Stomach (tissue), 8 donors: ENCODE measurements at regions not wholly inside any gene's neighbourhood (a gene's known extent, or its start where the extent isn't known, plus 50 kb on each side); places are given as distances from the start of the nearest gene placed in this dataset.

ENCODE experiments used
- DNase-seq, 2 donors: peaks; one replicate each; pipeline versions ENCODE4 v3.0.0 to v3.0.0-alpha.2; 2013 to 2019
- H3K27ac ChIP-seq, 5 donors: fragments of 200-600 bp in 4 of 5; sonication (generic) in 4 of 5; one replicate each; pipeline ENCODE4 v1.5.1; 2013 to 2019; ENCODE audit warnings: mild to moderate bottlenecking in 1 of 5, moderate library complexity in 1 of 5
- H3K27me3 ChIP-seq, 3 donors: fragments of 200-600 bp; sonication (generic); one replicate each; pipeline ENCODE4 v1.5.1; 2017 to 2019; ENCODE audit warnings: mixed run types in 1 of 3
- H3K36me3 ChIP-seq, 4 donors: fragments of 200-600 bp; sonication (generic); 1 replicate in 3 of 4; 2 replicates in 1 of 4; pipeline ENCODE4 v1.5.1; 2016 to 2019
- H3K4me1 ChIP-seq, 4 donors: fragments of 200-600 bp; sonication (generic); one replicate each; pipeline ENCODE4 v1.5.1; 2016 to 2019
- H3K4me3 ChIP-seq, 4 donors: fragments of 200-600 bp; sonication (generic) in 3 of 4; one replicate each; pipeline ENCODE4 v1.5.1; 2016 to 2019; ENCODE audit warnings: mild to moderate bottlenecking in 1 of 4
- H3K9me3 ChIP-seq, 4 donors: fragments of 200-600 bp; sonication (generic); one replicate each; pipeline ENCODE4 v1.5.1; 2016 to 2019
- CTCF ChIP-seq, 7 experiments: fragments of 450-650 bp in 4 of 7; fragments of 200-600 bp in 3 of 7; sonication (generic) in 3 of 7; IDR thresholded peaks; one replicate each; pipeline ENCODE4 v1.5.1; 2016 to 2019; ENCODE audit warnings: antibody characterized with exemption in 7 of 7, control low read depth in 2 of 7, mild to moderate bottlenecking in 1 of 7
- EP300 ChIP-seq: sonication (generic); formaldehyde crosslinking; IDR thresholded peaks from one replicate; pipeline ENCODE4 v1.6.1; 2017; ENCODE audit warnings: antibody characterized with exemption
- POLR2A ChIP-seq, 4 donors: fragments of 450-650 bp; IDR thresholded peaks; one replicate each; pipeline ENCODE4 v1.6.1; 2016; ENCODE audit warnings: antibody characterized with exemption in 4 of 4, control low read depth in 2 of 4, mild to moderate bottlenecking in 1 of 4, moderate library complexity in 1 of 4
- POLR2AphosphoS5 ChIP-seq, 3 donors: sonication (generic); formaldehyde crosslinking; IDR thresholded peaks; one replicate each; pipeline ENCODE4 v1.6.1; 2016; ENCODE audit warnings: antibody characterized with exemption in 3 of 3
- WGBS, 5 donors: extraction: QIAGEN DNeasy Blood & Tissue Kit in 3 of 5; methylation state at CpG; one replicate each; pipeline versions ENCODE4 v1.1.5 to v1.1.7; 2013 to 2018; 5-methylcytosine and 5-hydroxymethylcytosine counted together
- intact Hi-C: fragments of 100-400 bp; cut with DNase I; formaldehyde crosslinking; loops from one replicate; pipeline ENCODE4 v1.15.1; 2023; ENCODE audit warnings: low total_unique reads
- donor health status: healthy with polysubstance abuse.
- donor health status: Bipolar disorder and iron deficiency.
- donor health status: healthy.

- no peaks in the 10 kb centered on the region for H3K9me3 ChIP-seq
- H3K4me3 ChIP-seq, result no peak overlapping the region
- H3K27me3 ChIP-seq, result no peaks in the 10 kb centered on the region
- H3K4me1 ChIP-seq, result no peaks in the 10 kb centered on the region
- H3K27ac ChIP-seq, result no peak overlapping the region
- H3K36me3 ChIP-seq, result no peaks in the 10 kb centered on the region
- peak in 1 of 2 donors; percentile 39 for DNase-seq
- intact Hi-C loops, result no loop called here
- TF ChIP-seq POLR2AphosphoS5 (IDR thresholded peaks at IDR 0.05), result no peak
- TF ChIP-seq CTCF (IDR thresholded peaks at IDR 0.05), result no peak
- TF ChIP-seq EP300, result no peak
- no peak for TF ChIP-seq POLR2A (IDR thresholded peaks at IDR 0.05)
- 82 to 91% (median 86%) methylated on average over 5 of the region's 5 CpGs for WGBS, 5 donors
Measured at GRCh38 chr18:55764386-55764785, 176.4 kb upstream of the TCF4 start.

DNA sequence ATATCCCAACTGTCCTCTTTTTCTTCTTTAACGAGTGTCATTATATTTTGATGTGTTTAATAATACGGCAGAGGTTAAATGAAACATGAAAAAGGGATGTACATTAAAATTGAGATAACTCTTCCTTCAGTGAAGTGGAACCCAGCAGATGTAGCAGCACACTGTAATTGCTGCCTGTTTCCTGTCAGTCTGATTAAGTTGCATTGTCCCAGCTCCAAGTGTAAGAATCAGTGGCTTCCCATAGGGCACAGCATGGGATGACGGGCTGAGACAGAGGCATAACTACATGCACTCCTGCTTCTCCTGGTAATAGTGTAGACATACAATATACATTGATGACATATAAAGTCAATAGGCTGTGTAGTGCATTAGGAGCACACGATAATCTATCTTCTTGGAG lies 175.8 kb upstream of the TCF4 start:
- WGBS, 5 donors, result 83 to 90% (median 84%) methylated on average over 4 of the region's 4 CpGs
- no peak for TF ChIP-seq POLR2A (IDR thresholded peaks at IDR 0.05)
- TF ChIP-seq POLR2AphosphoS5 (IDR thresholded peaks at IDR 0.05), result no peak
- no peak for TF ChIP-seq EP300
- TF ChIP-seq CTCF (IDR thresholded peaks at IDR 0.05), result no peak
- Histone ChIP-seq H3K27me3 (no peaks in the 10 kb centered on the region), H3K9me3 (no peaks in the 10 kb centered on the region), H3K4me3 (no peak overlapping the region), H3K36me3 (no peaks in the 10 kb centered on the region), H3K4me1 (no peaks in the 10 kb centered on the region), H3K27ac (no peak overlapping the region)
- peak in 1 of 2 donors; percentile 43 for DNase-seq
- intact Hi-C loops, result no loop called here

DNA sequence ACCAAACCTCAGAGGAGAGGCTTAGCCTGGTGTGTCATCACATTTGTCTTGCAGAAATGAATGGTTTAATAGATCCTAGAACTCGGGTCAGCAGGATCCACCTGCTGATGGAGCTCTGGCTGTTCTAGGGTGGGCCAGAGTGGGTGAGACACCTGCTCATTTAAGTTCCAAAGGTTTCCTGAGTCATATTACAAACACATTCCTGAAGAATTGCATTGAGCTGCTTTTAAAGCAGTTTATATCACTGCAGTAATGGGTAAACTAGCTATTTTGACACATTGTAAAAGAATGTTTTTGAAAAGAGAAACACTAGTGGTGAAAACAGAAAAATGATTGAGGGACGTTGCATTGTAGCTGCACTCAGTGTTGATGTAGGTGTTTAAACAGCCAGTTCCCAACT lies 175.3 kb upstream of the TCF4 start:
- DNase-seq, result no peak
- TF ChIP-seq POLR2AphosphoS5 (IDR thresholded peaks at IDR 0.05), result no peak
- no peak for TF ChIP-seq POLR2A (IDR thresholded peaks at IDR 0.05)
- TF ChIP-seq CTCF (IDR thresholded peaks at IDR 0.05), result no peak
- TF ChIP-seq EP300, result no peak
- Histone ChIP-seq H3K36me3 (no peaks in the 10 kb centered on the region), H3K9me3 (no peaks in the 10 kb centered on the region), H3K27me3 (no peaks in the 10 kb centered on the region), H3K4me3 (no peak overlapping the region), H3K4me1 (no peaks in the 10 kb centered on the region), H3K27ac (no peak overlapping the region)
- intact Hi-C loops, result no loop called here
- 25 to 41% (median 39%) methylated on average over 2 of the region's 2 CpGs for WGBS, 5 donors

GRCh38 chr18:55762424-55762823 lies 174.4 kb upstream of the TCF4 start:
- Histone ChIP-seq H3K27ac (no peak overlapping the region), H3K27me3 (no peaks in the 10 kb centered on the region), H3K4me3 (no peak overlapping the region), H3K4me1 (no peaks in the 10 kb centered on the region), H3K36me3 (no peaks in the 10 kb centered on the region), H3K9me3 (no peaks in the 10 kb centered on the region)
- TF ChIP-seq CTCF (IDR thresholded peaks at IDR 0.05), result no peak
- TF ChIP-seq POLR2A (IDR thresholded peaks at IDR 0.05), result no peak
- TF ChIP-seq EP300, result no peak
- no peak for TF ChIP-seq POLR2AphosphoS5 (IDR thresholded peaks at IDR 0.05)
- intact Hi-C loops, result no loop called here
- 63 to 74% (median 71%) methylated on average over 3 of the region's 3 CpGs for WGBS, 5 donors
- DNase-seq, result no peak
